UCSD-AML1 (cell line): ENCODE measurements at regions not wholly inside any gene's neighbourhood (a gene's known extent, or its start where the extent isn't known, plus 50 kb on each side); places are given as distances from the start of the nearest gene placed in this dataset.
"Not testable (repeated sequence)": the region's sequence is repeated elsewhere in the genome, so short reads cannot be mapped to it uniquely, and the experiment has no call there.

Experiments used
- DNase-seq: peaks from one replicate; lab custom pipeline; 2025; ENCODE audit not compliant: unreplicated experiment; lab: John Stamatoyannopoulos, UW

DNA sequence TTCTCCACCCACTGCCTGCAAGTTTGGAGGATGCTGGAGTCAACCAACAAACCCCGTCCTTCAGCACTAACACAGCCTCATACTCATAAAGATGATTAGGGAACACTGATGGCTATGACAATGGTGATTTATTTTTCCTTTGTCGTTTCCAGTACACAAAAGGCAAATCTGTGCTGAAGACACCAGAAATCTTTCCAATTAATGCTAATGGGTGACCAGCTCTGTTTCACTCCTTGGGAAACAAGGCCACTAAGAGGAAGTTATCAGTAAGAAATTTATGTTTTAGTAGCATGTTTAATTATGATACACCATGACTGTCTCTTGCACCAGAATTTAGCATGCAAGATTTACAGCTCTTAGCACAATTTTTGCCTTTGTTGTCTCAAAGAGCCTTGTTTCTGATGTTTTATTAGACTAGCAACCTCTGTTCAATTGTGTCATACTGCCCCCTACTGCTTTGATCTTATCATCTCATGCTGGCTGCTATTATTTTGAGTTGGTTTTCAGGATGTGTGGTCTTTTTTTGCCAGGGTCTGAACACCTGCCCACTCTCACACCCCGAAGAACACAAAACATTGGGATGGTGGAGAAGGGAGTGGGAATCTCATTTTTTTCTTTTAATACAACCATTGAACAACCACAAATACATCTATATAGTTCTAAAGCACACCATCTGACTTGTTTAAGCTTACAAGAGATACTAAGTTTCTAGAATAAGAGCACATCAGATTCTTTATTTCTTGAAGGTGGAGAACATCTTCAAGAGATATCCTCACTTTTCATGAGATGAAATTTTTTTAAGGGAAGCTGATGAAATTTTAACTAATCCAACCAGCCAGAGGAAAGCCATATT is 160.9 kb downstream of the SPTSSA start:
- no peak for DNase-seq

DNA sequence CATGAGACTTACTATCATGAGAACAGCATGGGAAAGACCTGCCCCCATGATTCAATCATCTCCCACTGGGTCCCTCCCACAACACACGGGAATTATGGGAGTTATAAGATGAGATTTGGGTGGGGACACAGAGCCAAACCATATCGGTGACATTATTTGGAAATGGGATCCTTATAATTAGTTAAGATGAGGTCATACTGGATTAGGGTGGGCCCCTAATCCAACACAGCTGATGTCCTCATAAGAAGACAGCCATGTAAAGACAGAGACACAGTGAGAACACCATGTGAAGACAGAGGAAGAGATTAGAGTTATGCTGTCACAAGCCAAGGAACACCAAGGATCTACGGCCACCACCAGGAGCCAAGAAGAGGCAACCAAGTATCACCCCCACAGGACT is 161.7 kb downstream of the SPTSSA start:
- no peak for DNase-seq

DNA sequence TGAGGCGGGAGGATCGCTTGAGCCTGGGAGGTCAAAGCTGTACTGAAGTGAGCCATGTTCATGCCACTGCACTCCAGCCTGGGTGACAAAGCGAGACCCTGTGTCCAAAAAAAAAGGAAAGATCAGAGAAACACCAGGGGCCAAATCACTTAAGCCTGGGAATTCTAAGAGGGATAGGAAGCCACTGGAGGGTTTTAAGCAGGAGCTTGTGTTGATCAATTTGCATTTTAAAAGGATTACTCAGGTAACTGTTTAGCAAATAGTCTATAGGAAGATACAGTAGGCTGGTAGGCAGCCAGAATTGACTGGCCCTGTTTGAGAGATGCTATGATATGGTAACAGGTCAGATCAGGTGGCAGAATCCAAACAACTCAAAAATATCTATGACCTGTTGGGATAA is 162.7 kb downstream of the SPTSSA start:
- no peak for DNase-seq

DNA sequence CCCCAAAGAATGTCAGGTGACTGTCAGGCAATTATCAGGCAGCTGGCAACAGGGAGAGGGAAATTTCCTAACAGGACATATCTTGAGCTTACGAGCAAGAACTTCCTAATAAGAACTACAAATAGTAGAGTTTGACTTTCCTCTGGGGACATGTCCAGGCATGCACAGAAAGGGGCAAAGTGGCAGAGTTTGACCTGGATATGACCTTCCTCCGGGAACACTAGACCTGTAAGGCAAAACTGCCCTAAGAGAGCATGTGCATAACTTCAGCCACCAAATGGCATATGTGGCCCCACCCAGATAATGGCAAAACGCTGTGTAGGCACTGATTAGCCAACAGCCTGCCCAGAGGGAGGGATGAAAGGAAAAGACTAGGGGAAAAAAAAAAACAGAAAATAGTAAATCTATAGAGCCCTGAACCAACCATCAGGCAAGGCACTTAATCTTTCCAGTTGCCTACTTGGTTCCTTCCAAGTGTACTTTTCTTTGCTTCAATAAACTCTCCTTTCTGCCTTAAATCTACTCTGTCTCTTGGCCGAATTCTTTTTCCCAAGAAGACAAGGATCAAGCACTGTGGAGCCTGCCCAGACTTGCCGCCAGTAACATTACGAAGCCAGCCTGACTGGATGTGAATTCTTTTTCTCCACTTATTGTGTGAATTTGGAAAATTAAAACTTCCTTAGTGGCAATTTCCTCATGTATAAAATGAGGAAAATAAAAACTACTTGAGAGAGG is 164.1 kb downstream of the SPTSSA start:
- no peak for DNase-seq

DNA sequence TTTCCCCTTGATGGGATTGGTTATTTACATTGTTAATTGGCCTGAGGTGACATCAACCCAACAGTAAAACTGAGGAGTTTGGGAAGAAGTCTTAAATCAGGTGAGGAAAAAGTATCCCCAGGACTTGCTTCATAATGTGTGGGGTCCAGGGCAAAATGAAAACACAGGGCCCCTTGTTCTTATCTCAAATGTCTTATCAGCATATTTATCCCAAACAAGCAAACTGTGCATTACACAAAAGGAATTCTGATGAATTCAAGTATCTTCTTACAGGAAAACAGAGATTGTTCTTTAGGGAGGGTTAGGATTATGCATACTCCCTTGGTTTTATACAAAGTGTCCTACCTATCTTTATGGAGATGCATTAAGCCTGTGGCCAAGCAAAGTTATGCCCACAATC is 178.4 kb downstream of the SPTSSA start:
- DNase-seq: no peak

DNA sequence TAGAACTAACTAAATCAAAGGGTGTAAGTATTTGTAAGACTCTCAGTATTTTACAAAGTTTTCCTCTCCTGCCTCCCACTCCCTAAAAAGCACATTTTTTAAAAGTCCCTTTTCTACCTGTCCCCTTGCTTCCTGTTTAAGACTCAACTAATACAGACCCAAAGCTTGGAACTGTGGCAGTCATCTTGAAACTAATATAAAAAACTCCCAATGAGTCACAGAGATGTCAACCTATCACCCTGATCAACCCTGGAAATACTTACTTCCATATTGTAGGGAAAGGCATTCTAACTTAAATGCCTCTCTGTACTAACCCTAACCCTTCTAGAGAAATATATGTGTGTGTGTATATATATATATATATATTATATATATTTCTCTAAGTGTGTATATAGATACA is 184.8 kb downstream of the SPTSSA start:
- DNase-seq: no peak

DNA sequence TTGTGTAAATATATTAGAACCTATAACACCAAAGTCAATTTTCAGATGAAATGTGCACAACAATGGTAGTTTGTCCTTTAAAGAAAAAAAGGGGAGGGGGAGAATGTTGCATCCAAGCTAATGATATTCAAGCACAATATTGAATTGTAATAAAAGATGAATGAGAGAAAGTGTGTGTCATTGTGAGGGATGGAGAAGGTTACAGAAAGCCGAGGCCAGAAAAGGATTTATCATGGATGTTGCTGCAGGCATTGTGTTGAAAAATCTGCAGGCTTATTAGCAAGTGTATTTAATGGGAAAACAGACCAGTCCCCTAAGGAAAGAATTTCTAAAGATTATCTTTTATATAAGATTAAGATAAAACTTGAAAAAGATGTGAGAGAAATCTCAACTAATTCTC is 186.5 kb downstream of the SPTSSA start:
- no peak for DNase-seq

DNA sequence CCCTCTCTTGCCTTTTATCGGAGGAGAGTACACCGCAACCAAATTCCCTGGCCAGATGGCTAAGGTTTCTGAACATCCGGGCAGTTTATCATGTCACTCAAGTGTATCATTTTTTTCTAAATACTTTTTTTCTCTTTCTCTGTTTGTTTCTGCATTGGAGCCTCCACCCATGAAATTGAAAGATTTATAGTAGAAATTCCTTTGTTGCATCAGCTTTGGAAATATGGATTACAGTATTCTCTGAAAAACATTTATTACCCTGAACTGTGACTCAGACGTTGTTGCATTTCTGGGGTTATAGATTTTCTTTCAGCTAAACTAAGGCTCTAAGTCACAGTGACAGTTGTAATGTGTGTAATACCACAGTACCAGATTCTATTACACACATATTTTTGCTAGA is 187.0 kb downstream of the SPTSSA start:
- no peak for DNase-seq

DNA sequence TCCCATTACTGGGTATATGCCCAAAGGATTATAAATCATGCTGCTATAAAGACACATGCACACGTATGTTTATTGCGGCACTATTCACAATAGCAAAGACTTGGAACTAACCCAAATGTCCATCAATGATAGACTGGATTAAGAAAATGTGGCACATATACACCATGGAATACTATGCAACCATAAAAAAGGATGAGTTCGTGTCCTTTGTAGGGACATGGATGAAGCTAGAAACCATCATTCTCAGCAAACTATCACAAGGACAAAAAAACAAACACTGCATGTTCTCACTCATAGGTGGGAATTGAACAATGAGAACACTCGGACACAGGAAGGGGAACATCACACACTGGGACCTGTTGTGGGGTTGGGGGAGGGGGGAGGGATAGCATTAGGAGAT is 188.3 kb downstream of the SPTSSA start:
- not testable (repeated sequence) for DNase-seq

DNA sequence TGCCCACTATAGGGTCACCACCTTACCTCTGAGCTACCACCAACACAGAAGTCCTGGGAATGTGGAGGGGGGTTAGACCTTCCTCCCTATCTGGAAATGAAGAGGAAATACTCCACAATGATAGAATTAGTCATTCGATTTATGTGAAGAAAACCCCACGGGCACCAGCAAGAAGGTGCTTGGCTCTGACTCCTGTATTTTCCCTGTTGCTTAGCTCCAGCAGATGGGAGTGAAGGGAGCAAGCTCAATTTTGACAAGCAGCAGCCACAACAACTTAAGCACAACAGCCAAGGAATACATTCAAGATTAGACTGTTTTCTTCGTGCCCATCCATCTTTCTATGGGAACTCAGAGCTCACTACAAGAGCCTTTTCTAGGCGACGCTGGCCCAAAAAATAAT is 191.7 kb downstream of the SPTSSA start:
- no peak for DNase-seq

DNA sequence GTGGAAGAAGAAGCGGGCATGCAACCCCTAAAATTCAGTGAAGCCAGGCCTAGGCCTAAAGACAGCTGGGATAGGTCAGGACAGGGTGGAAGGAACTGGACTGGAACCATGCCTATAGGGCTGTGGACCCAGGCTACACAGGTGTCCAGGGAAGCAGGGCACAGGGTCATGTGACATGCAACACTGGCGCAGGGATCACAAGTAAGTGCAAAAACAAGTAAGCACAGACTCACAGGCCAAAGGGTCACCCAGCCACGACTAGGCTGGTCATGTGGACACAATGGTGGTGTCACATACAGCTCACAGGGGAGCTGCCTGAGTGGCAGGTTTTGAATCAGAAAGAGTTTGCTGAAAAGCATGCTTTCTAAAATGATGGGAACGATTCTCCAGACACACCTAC is 195.7 kb downstream of the SPTSSA start:
- DNase-seq: no peak

DNA sequence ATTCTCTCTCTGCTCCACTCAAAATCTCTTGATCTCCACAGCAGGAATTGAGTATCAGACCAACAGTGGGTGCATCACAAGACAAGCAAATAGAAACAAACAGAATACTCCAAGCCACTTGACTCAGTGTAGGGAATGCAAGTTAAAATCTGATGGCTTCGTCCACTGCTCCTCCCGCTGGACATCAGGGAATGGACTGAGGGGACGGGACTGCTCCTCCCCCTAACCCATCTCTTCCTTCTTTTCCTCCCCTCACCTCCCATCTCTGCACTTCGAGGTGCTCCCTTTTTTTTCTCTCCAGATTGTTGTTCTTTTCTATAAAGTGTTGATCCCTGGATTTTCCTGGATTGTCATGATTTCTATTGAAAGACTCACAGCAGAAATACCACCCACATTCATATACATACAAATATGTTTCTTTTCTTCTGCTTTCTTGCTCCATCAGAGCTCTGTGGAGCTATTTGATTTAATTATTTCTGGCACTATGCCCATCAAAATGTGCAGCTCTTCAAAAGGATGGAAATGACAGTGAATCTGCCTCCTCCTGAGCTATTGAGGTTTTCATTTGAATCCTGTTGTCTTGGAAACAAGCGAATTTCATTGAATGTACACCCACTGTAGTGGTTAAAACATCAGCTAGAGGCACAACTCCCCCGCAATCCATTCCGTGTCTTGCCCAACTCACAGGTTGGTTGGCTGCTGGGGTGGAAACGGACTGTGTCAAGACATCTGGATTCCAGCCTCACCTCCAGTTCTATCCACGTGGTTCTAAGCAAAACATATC is 199.7 kb downstream of the SPTSSA start:
- DNase-seq: no peak

DNA sequence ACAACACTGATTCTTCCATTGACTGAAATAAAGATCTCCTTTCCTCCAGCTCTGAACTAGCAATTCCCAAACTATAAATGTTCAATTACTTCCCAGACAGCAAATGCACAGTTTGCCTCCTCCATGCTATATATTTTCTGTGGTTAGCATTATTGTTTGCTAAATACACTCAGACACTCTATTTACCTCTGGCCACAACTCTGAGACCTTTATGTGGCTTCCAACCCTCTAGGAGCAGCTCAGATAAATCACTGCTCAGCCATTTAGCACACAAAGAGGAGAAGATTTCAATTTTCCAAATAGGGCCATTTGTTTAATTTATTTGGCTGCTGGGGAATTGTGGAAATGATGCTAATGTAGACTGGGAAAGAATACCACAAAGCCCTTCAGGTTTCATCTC is 202.0 kb downstream of the SPTSSA start:
- DNase-seq: no peak

DNA sequence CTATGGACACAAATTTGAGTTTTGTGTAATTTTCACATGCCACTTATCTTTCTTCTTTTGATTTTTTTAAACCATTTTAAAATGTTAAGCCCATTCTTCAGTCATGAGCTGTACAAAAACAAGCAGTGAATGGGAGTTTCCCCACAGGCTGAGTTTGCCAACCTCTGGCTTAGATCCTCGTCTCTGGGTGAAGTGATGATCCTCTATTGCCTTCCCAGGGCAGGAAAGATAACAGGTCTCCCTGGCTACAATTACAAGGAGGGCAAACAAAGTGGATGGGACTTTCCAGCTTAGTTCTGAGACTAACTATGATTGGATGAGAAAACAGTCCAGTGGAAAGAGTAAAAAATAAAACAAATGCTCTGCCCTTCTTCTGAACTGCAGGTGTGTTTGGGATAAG is 203.7 kb downstream of the SPTSSA start:
- DNase-seq: no peak

DNA sequence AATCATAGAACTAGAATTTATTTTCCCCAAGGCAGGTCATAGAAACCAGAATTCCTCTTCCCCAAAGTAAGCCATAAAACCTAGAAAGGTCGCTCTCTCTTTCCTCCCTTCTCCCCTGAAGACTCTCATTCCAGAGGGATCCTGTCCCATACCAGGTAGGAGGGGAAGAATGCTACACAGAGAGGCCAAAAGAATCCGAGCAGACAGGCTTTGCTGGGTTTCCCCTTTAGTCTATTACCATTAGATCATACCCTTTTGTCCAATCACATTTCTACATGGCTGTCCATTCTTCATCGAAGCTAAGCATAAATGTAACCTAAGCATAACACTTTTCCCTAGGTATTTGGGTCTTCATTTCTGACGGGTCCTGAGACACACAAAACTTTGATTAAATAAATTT is 204.5 kb downstream of the SPTSSA start:
- DNase-seq: no peak

DNA sequence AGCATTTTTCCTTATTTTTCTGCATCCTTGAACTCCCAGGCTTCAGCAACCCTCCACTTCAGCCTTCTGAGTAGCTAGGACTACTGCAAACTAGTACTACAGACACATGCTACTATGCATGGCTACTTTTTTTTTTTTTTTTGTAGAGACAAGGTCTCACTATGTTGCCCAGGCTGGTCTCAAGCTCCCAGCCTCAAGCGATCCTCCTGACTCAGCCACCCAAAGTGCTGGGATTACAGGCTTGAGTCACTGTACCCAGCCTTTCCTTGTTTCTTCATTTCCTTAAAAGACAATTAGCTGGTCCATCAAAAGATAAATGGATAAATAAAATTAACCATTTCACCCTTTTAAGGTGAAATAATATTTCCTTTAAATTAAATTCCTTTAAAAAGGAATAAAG is 205.8 kb downstream of the SPTSSA start:
- DNase-seq: no peak

DNA sequence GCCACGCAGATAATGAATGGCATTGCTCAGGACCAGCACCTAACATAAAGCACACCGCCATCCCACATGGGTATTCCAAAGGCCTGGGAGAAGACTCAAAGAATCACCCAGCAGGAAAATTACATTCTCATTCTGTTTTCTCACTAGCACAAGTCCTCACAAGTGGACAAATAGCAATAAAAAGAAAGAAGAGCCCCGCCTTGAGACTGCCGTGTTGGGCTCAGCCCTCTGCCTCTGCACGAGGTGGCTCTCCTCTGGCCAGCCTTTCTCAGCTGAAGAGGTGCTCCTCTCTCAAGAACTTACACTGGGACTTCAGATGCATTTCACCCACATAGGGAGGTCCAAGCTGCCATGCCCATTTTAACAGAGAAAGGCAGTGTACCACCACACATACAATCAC is 207.5 kb downstream of the SPTSSA start:
- no peak for DNase-seq

DNA sequence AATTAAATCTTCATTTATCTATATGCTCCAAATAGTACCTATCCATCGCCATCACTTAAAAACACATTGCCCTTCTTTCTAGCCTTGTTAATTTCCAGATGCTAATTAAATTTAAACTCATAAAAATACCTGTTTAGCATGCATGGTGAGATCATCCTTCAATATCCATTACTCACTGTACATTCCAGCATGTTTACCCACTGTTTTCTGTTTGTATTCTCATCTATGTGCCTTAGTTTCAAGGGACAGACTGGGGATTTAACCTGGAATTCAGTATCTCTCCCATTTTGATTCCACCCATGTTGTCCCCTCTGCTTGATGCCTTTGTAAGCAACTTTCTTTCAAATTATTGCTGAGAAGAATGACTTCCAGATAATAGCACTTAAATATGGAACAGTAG is 208.0 kb downstream of the SPTSSA start:
- DNase-seq: no peak

DNA sequence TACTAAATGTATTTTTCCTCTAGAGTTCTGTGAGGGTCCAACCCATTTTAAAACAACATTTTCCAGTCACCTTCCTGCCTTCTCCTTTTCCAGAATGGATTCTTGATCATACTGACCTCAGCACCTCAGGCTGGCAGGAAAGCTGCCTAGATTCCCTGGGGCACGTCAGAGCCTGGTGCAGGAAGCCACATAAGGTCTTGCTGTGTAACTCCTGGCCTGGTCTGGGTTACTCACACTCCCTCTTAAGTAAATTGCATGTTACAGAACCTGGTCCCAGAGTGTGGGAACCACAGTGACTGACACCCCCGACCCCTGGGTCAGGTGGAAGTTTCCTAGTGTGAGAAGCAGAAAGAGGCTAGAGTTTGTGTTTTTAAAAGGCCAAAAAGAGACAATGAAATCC is 209.8 kb downstream of the SPTSSA start:
- DNase-seq: no peak

DNA sequence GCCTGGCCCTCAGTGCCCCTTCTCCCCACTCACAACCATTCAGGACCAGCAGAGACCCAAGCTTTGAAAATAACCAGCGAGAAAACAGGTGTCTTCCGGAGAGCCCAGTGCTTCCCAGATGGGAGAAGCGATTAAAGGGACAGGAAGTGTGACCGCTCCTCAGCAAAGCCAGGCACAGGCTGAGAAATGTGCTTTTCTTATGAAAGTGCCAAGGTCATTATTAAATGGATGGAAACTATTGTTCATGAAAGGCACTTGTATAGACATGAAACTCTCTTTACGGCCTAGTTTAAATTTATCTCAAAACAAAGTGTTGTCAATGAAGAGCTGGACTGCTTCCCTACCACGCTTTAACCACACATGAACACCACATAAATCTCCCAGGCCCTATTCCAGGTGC is 210.4 kb downstream of the SPTSSA start:
- DNase-seq: no peak

DNA sequence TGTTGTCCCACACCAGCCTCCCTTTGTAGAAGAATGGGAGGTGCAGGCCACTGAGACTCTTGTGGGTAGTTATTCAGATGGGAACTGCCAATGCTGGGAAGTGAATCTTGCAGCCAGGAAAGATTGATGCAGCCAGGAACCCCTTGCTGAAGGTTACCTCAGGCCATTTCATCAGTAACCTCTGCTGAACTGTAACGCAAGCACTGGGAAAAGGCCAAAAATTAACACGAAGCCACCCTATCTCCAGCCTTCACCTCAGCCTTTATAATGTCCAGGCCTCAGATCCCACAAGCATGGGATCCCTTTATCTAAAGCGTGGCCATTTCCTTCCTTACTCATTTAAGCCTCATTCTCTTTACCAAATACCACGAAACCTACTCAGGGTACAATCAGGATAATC is 211.1 kb downstream of the SPTSSA start:
- no peak for DNase-seq

DNA sequence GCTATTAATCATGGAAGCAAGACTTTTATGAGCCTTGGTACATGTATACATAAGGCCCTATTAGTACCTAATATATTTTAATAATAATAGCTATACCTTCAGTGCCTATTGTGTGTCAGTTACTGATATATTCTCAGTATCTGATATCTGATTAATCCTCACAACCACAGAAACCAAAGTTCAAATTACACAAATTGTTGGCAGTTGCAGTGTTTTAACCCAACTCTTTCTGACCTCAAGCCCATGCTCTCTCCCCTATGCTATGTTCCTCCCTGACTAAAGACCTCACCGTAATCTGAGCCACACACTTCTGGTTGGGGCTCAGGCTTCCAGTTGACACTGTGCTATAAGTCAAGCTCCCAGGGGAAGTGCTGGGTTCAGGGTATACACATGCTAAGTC is 214.4 kb downstream of the SPTSSA start:
- DNase-seq: no peak
